WTC11 (cell line): ENCODE measurements at regions not wholly inside any gene's neighbourhood (a gene's known extent, or its start where the extent isn't known, plus 50 kb on each side); places are given as distances from the start of the nearest gene placed in this dataset.

ENCODE experiments used
- ATAC-seq: fragments of 200-7000 bp; cut with Tn5 transposase; 2 replicates; pipeline ENCODE4 v1.10.0; 2021; ENCODE audit warnings: mild to moderate bottlenecking, moderate library complexity
- CTCF ChIA-PET: fragments of 300-600 bp; sonication (Branson Sonifier 250); formaldehyde crosslinking; loops from one replicate; lab custom pipeline; 2021; ENCODE audit warnings: antibody characterized with exemption; lab: Charles Lee
- POLR2A ChIA-PET: fragments of 350-600 bp; sonication (Branson Sonifier 250); formaldehyde crosslinking; loops from one replicate; lab custom pipeline; 2021; ENCODE audit warnings: antibody characterized with exemption; lab: Charles Lee
- DNase-seq: peaks from one replicate; pipeline ENCODE4 v3.0.0; 2021; ENCODE audit warnings: low spot score
- H3K27ac Mint-ChIP-seq: 2 replicates; pipeline ENCODE4 v1.8.0; 2021; ENCODE audit warnings: mixed read lengths
- H3K27me3 Mint-ChIP-seq: 2 replicates; pipeline ENCODE4 v1.8.0; 2021; ENCODE audit warnings: low read depth, mild to moderate bottlenecking, moderate library complexity, mixed read lengths
- H3K36me3 Mint-ChIP-seq: 2 replicates; pipeline ENCODE4 v1.8.0; 2021; ENCODE audit warnings: mixed read lengths
- H3K4me1 Mint-ChIP-seq: 2 replicates; pipeline ENCODE4 v1.8.0; 2022; ENCODE audit warnings: mixed read lengths
- H3K4me3 Mint-ChIP-seq: 2 replicates; pipeline ENCODE4 v1.8.0; 2021; ENCODE audit warnings: mild to moderate bottlenecking, moderate library complexity, mixed read lengths
- H3K9me3 Mint-ChIP-seq: 2 replicates; pipeline ENCODE4 v1.8.0; 2021; ENCODE audit warnings: mixed read lengths
- ATF2 ChIP-seq: sonication (generic); formaldehyde crosslinking; IDR thresholded peaks from 2 replicates; pipeline ENCODE4 v1.8.1; 2022; ENCODE audit warnings: low read depth, missing genetic modification reagents, borderline replicate concordance
- CTCF ChIP-seq: fragments of 200-600 bp; IDR thresholded peaks from 2 replicates; pipeline ENCODE4 v1.8.0; 2022; ENCODE audit warnings: antibody characterized with exemption
- E2F1 ChIP-seq: sonication (generic); formaldehyde crosslinking; IDR thresholded peaks from 2 replicates; pipeline ENCODE4 v1.8.0; 2022; ENCODE audit warnings: mild to moderate bottlenecking, missing genetic modification reagents
- ETV6 ChIP-seq: sonication (generic); formaldehyde crosslinking; IDR thresholded peaks from 2 replicates; pipeline ENCODE4 v1.8.1; 2022; ENCODE audit warnings: mild to moderate bottlenecking, missing genetic modification reagents
- FOXJ3 ChIP-seq: sonication (generic); formaldehyde crosslinking; IDR thresholded peaks from 2 replicates; pipeline ENCODE4 v1.9.0; 2021; ENCODE audit warnings: missing genetic modification reagents, mild to moderate bottlenecking, borderline replicate concordance
- FOXK1 ChIP-seq: sonication (generic); formaldehyde crosslinking; IDR thresholded peaks from 2 replicates; pipeline ENCODE4 v1.8.0; 2022; ENCODE audit warnings: mild to moderate bottlenecking, moderate library complexity, missing genetic modification reagents
- FOXP4 ChIP-seq: sonication (generic); formaldehyde crosslinking; IDR thresholded peaks from 2 replicates; pipeline ENCODE4 v1.8.0; 2022; ENCODE audit warnings: mild to moderate bottlenecking, missing genetic modification reagents
- GTF2I ChIP-seq: fragments of 250-450 bp; sonication (Bioruptor Pico); conservative IDR thresholded peaks from 2 replicates; pipeline ENCODE4 v1.4.0; 2021; ENCODE audit warnings: mild to moderate bottlenecking
- HMGXB4 ChIP-seq: sonication (generic); formaldehyde crosslinking; IDR thresholded peaks from 2 replicates; pipeline ENCODE4 v1.8.1; 2023; ENCODE audit warnings: mild to moderate bottlenecking, moderate library complexity, missing genetic modification reagents
- MAX ChIP-seq: sonication (generic); formaldehyde crosslinking; IDR thresholded peaks from 2 replicates; pipeline ENCODE4 v1.8.0; 2022; ENCODE audit warnings: mild to moderate bottlenecking, missing genetic modification reagents
- NFYB ChIP-seq: sonication (generic); formaldehyde crosslinking; conservative IDR thresholded peaks from 2 replicates; pipeline ENCODE4 v1.8.0; 2022; ENCODE audit warnings: low read depth, missing genetic modification reagents
- PRDM15 ChIP-seq: sonication (generic); formaldehyde crosslinking; IDR thresholded peaks from 2 replicates; pipeline ENCODE4 v1.8.0; 2022; ENCODE audit warnings: missing genetic modification reagents
- RELA ChIP-seq: sonication (generic); formaldehyde crosslinking; IDR thresholded peaks from 2 replicates; pipeline ENCODE4 v1.8.1; 2022; ENCODE audit warnings: missing genetic modification reagents, mild to moderate bottlenecking, borderline replicate concordance
- SP1 ChIP-seq: sonication (generic); formaldehyde crosslinking; conservative IDR thresholded peaks from 2 replicates; pipeline ENCODE4 v1.8.1; 2022; ENCODE audit warnings: missing genetic modification reagents
- TCF7 ChIP-seq: sonication (generic); formaldehyde crosslinking; IDR thresholded peaks from 2 replicates; pipeline ENCODE4 v1.8.0; 2022; ENCODE audit warnings: mild to moderate bottlenecking, low read depth, missing genetic modification reagents, moderate library complexity
- TEAD4 ChIP-seq: sonication (generic); formaldehyde crosslinking; IDR thresholded peaks from 2 replicates; pipeline ENCODE4 v1.8.0; 2022; ENCODE audit warnings: mild to moderate bottlenecking, missing genetic modification reagents
- TP53 ChIP-seq: sonication (generic); formaldehyde crosslinking; IDR thresholded peaks from 2 replicates; pipeline ENCODE4 v1.8.1; 2023; ENCODE audit warnings: mild to moderate bottlenecking, missing genetic modification reagents
- ZNF219 ChIP-seq: sonication (generic); formaldehyde crosslinking; IDR thresholded peaks from 2 replicates; pipeline ENCODE4 v1.8.0; 2023; ENCODE audit warnings: missing genetic modification reagents, mild to moderate bottlenecking, borderline replicate concordance
- ZSCAN18 ChIP-seq: fragments of 250-450 bp; sonication (Bioruptor Pico); IDR thresholded peaks from 2 replicates; pipeline ENCODE4 v2.1.2; 2022; ENCODE audit warnings: mild to moderate bottlenecking, moderate library complexity

- CTCF ChIA-PET: no interaction called here
- ATAC-seq: no peak
Observed at GRCh38 chr2:145029873-145030272, 510.0 kb upstream of the ZEB2 start.

More at GRCh38 chr2:145029873-145030272, 510.0 kb upstream of the ZEB2 start:
- TF ChIP-seq E2F1: no peak
- TF ChIP-seq PRDM15 (CRISPR knock-in tag): no peak
- no peak for TF ChIP-seq ZSCAN18 (CRISPR knock-in tag)
- TF ChIP-seq ZNF219: no peak
- no peak for TF ChIP-seq CTCF
- TF ChIP-seq MAX (CRISPR knock-in tag): no peak
- no peak for TF ChIP-seq RELA (CRISPR knock-in tag)
- TF ChIP-seq TP53 (CRISPR knock-in tag): no peak
- TF ChIP-seq TEAD4 (CRISPR knock-in tag): no peak
- TF ChIP-seq SP1: no peak
- no peak for TF ChIP-seq ATF2 (CRISPR knock-in tag)
- no peak for TF ChIP-seq NFYB (CRISPR knock-in tag)
- no peak for TF ChIP-seq FOXJ3
- TF ChIP-seq TCF7: no peak
- no peak for TF ChIP-seq HMGXB4 (CRISPR knock-in tag)
- no peak for TF ChIP-seq ETV6
- TF ChIP-seq GTF2I (CRISPR knock-in tag): no peak
- TF ChIP-seq FOXK1: no peak
- no peak for TF ChIP-seq FOXP4
- TF ChIP-seq, all 79 proteins: peak for 0
- Mint-ChIP-seq H3K4me3 (no peak overlapping the region), H3K27me3 (no peaks in the 10 kb centered on the region), H3K9me3 (no peaks in the 10 kb centered on the region), H3K4me1 (peaks cover 8% of the 10 kb centered on the region; the same call in 1 of the 2 replicates), H3K27ac (no peak overlapping the region), H3K36me3 (no peaks in the 10 kb centered on the region)
- POLR2A ChIA-PET: no interaction called here
- no peak for DNase-seq
